Stimulated activated CD4-positive, alpha-beta T cell treated with anti-CD3 and anti-CD28 coated beads, Interleukin-2, amount 100 ng/mL, for 24 hours (primary cell): ENCODE measurements at regions not wholly inside any gene's neighbourhood (a gene's known extent, or its start where the extent isn't known, plus 50 kb on each side); places are given as distances from the start of the nearest gene placed in this dataset.

Source experiments
- DNase-seq, 2 donors: peaks; one replicate each; pipeline ENCODE4 v3.0.0-alpha.2; 2020

GRCh38 chr15:53462651-53463050 lies 296.8 kb downstream of the WDR72 start:
- DNase-seq, result no peak

GRCh38 chr15:53461677-53462076 lies 297.8 kb downstream of the WDR72 start:
- no peak for DNase-seq

- DNase-seq, result no peak
These were observed 300.7 kb downstream of the WDR72 start for GRCh38 chr15:53458736-53459135.

GRCh38 chr15:53457479-53457878 lies 302.0 kb downstream of the WDR72 start:
- DNase-seq, result no peak

- DNase-seq, result no peak
These were observed 304.4 kb downstream of the WDR72 start for GRCh38 chr15:53454843-53455721.

- DNase-seq, result no peak
These were observed 305.0 kb downstream of the WDR72 start for GRCh38 chr15:53454535-53454842.

- DNase-seq, result no peak
These were observed 306.0 kb downstream of the WDR72 start for GRCh38 chr15:53453253-53454105.

- no peak for DNase-seq
These were observed 311.0 kb downstream of the WDR72 start for GRCh38 chr15:53448232-53449015.

- DNase-seq, result no peak
These were observed 311.7 kb downstream of the WDR72 start for GRCh38 chr15:53447742-53448141.

- no peak for DNase-seq
These were observed 312.3 kb downstream of the WDR72 start for GRCh38 chr15:53447053-53447574.

GRCh38 chr15:53446376-53446775 lies 313.1 kb downstream of the WDR72 start:
- no peak for DNase-seq

- DNase-seq, result no peak
These were observed 313.9 kb downstream of the WDR72 start for GRCh38 chr15:53445531-53445930.

- DNase-seq, result no peak
These were observed 321.2 kb downstream of the WDR72 start for GRCh38 chr15:53437985-53438841.

GRCh38 chr15:53437366-53437765 lies 322.1 kb downstream of the WDR72 start:
- no peak for DNase-seq

- DNase-seq, result no peak
These were observed 325.2 kb downstream of the WDR72 start for GRCh38 chr15:53434174-53434678.

- no peak for DNase-seq
These were observed 343.1 kb downstream of the WDR72 start for GRCh38 chr15:53416219-53416940.

GRCh38 chr15:53414167-53414566 lies 345.3 kb downstream of the WDR72 start:
- DNase-seq, result no peak

- DNase-seq, result no peak
These were observed 346.9 kb downstream of the WDR72 start for GRCh38 chr15:53412542-53412941.

- DNase-seq, result no peak
These were observed 354.5 kb downstream of the WDR72 start for GRCh38 chr15:53404930-53405493.

GRCh38 chr15:53401503-53401902 lies 358.0 kb downstream of the WDR72 start:
- no peak for DNase-seq

- no peak for DNase-seq
These were observed 358.5 kb downstream of the WDR72 start for GRCh38 chr15:53400986-53401385.
